Endothelial cell of umbilical vein (primary cell): ENCODE measurements at regions not wholly inside any gene's neighbourhood (a gene's known extent, or its start where the extent isn't known, plus 50 kb on each side); places are given as distances from the start of the nearest gene placed in this dataset.

ENCODE experiments used
- BruUV-seq: library from RNA; stranded (reverse); fragments of 400-500 nt; replicated peaks from 2 replicates; lab custom pipeline; 2021; lab: Mats Ljungman, UMichigan
- CTCF ChIA-PET: fragments of 300-600, 350-600 bp; sonication (Branson Sonifier 250); formaldehyde crosslinking; loops from one replicate; lab custom pipeline; 2021; ENCODE audit warnings: antibody characterized with exemption, inconsistent platforms; lab: Charles Lee
- POLR2A ChIA-PET: fragments of 300-600, 350-600 bp; sonication (Branson Sonifier 250); formaldehyde crosslinking; loops from one replicate; lab custom pipeline; 2021; ENCODE audit warnings: antibody characterized with exemption, inconsistent platforms; lab: Charles Lee
- DNase-seq: peaks from one replicate; pipeline ENCODE4 v3.0.0-alpha.2; 2011; ENCODE audit warnings: low read depth, low spot score
- FAIRE-seq: peaks from 2 replicates; lab custom pipeline; 2011; peaks lifted over from hg19 to GRCh38; lab: Jason Lieb, UNC
- H2AFZ ChIP-seq: 2 replicates; pipeline ENCODE4 v1.6.0; 2012; ENCODE audit warnings: low read depth, low read length, control low read depth, inconsistent platforms
- H3K27ac ChIP-seq: 2 replicates; pipeline ENCODE4 v1.5.1; 2011; ENCODE audit warnings: low read depth, mild to moderate bottlenecking, control low read depth, low read length, moderate library complexity; ENCODE audit not compliant: insufficient read depth
- H3K27me3 ChIP-seq, 2 experiments: 2 replicates each; pipeline versions ENCODE4 v1.6.0 to v1.6.1; 2011; ENCODE audit warnings: low read length in 2 of 2, mixed read lengths in 1 of 2; ENCODE audit not compliant: control insufficient read depth in 2 of 2, insufficient read depth in 2 of 2
- H3K36me3 ChIP-seq, 2 experiments: 2 replicates in 1 of 2; 3 replicates in 1 of 2; pipeline ENCODE4 v1.5.1; 2011; ENCODE audit warnings: low read length in 2 of 2, mild to moderate bottlenecking in 1 of 2, moderate library complexity in 1 of 2; ENCODE audit not compliant: control insufficient read depth in 2 of 2, insufficient read depth in 2 of 2; ENCODE audit errors: extremely low read depth in 1 of 2
- H3K4me1 ChIP-seq: 3 replicates; pipeline ENCODE4 v1.5.1; 2011; ENCODE audit warnings: mild to moderate bottlenecking, low read length; ENCODE audit not compliant: control insufficient read depth, insufficient read depth; ENCODE audit errors: extremely low read depth
- H3K4me2 ChIP-seq: 2 replicates; pipeline ENCODE4 v1.6.1; 2011; ENCODE audit warnings: low read length, control low read depth, mixed read lengths; ENCODE audit not compliant: insufficient read depth
- H3K4me3 ChIP-seq, 3 experiments: fragments of 200-600 bp in 1 of 3; sonication (generic), shearing (Covaris generic) in 1 of 3; replicated peaks in 1 of 3; 2 replicates each; pipeline ENCODE4 v1.5.1; 2011 to 2016; ENCODE audit warnings: control low read depth in 3 of 3, low read length in 3 of 3, mild to moderate bottlenecking in 2 of 3, inconsistent platforms in 1 of 3, low read depth in 1 of 3, moderate library complexity in 1 of 3; ENCODE audit not compliant: insufficient read depth in 1 of 3
- H3K79me2 ChIP-seq: 2 replicates; pipeline ENCODE4 v1.6.0; 2012; ENCODE audit warnings: low read length, inconsistent platforms; ENCODE audit not compliant: control insufficient read depth, insufficient read depth
- H3K9ac ChIP-seq: replicated peaks from 2 replicates; pipeline ENCODE3; 2011; ENCODE audit warnings: low read length, control low read depth; ENCODE audit not compliant: insufficient read depth; ENCODE audit errors: extremely low read depth
- H3K9me1 ChIP-seq: replicated peaks from 3 replicates; pipeline ENCODE4 v1.6.0; 2011; ENCODE audit warnings: mild to moderate bottlenecking, low read length; ENCODE audit not compliant: control insufficient read depth, insufficient read depth; ENCODE audit errors: extremely low read depth
- H3K9me3 ChIP-seq: replicated peaks from 2 replicates; pipeline ENCODE4 v1.5.1; 2012; ENCODE audit warnings: low read length, inconsistent platforms; ENCODE audit not compliant: control insufficient read depth, insufficient read depth
- H4K20me1 ChIP-seq: replicated peaks from 2 replicates; pipeline ENCODE3; 2011; ENCODE audit warnings: mild to moderate bottlenecking, low read length; ENCODE audit not compliant: control insufficient read depth, insufficient read depth; ENCODE audit errors: extremely low read depth
- EZH2 ChIP-seq: IDR thresholded peaks from 2 replicates; pipeline ENCODE4 v1.6.1; 2012; ENCODE audit warnings: borderline replicate concordance, low read depth, mild to moderate bottlenecking, moderate library complexity, low read length, inconsistent platforms; ENCODE audit not compliant: severe bottlenecking
- FOS ChIP-seq: IDR thresholded peaks from 2 replicates; pipeline ENCODE4 v1.6.1; 2011; ENCODE audit warnings: mild to moderate bottlenecking, low read length, moderate library complexity, borderline replicate concordance; ENCODE audit not compliant: insufficient read depth
- GATA2 ChIP-seq: IDR thresholded peaks from 2 replicates; pipeline ENCODE4 v1.7.0; 2011; ENCODE audit warnings: low read depth, mild to moderate bottlenecking, moderate library complexity, mixed read lengths, low read length; ENCODE audit not compliant: insufficient read length, insufficient read depth
- JUN ChIP-seq: IDR thresholded peaks from 2 replicates; pipeline ENCODE4 v1.6.1; 2011; ENCODE audit warnings: borderline replicate concordance, low read depth; ENCODE audit not compliant: insufficient read length, insufficient read depth
- MYC ChIP-seq: IDR thresholded peaks from one replicate; pipeline ENCODE4 v1.6.1; 2011; ENCODE audit warnings: mild to moderate bottlenecking, low read depth, low read length
- POLR2A ChIP-seq: IDR thresholded peaks from 2 replicates; pipeline ENCODE4 v1.6.1; 2012; ENCODE audit warnings: low read depth, mild to moderate bottlenecking, control low read depth, low read length
- POLR2AphosphoS5 ChIP-seq: IDR thresholded peaks from 2 replicates; pipeline ENCODE4 v1.6.1; 2012; ENCODE audit warnings: low read depth, mild to moderate bottlenecking, control low read depth, low read length, moderate library complexity; ENCODE audit not compliant: insufficient read depth
- dilution Hi-C: fragments of 300-500 bp; cut with MboI; formaldehyde crosslinking; loops from one replicate; pipeline ENCODE4 v1.15.0; 2019; ENCODE audit warnings: low sequenced_read_pairs; ENCODE audit not compliant: extremely low pct_ligation_motif_present
- intact Hi-C: fragments of 100-400 bp; cut with micrococcal nuclease; formaldehyde crosslinking; loops from one replicate; pipeline ENCODE4 v1.10.0; 2022
- TF ChIP-seq, protein P1 (sequence below), 2 donors: IDR thresholded peaks; 1 replicate in 1 of 2; 2 replicates in 1 of 2; pipeline ENCODE4 v1.5.1; 2011; ENCODE audit warnings: low read length in 2 of 2, mild to moderate bottlenecking in 2 of 2, moderate library complexity in 2 of 2, control low read depth in 1 of 2, inconsistent platforms in 1 of 2, low read depth in 1 of 2; ENCODE audit not compliant: insufficient read depth in 1 of 2; ENCODE audit errors: extremely low read depth in 1 of 2
- TF ChIP-seq, protein P2 (sequence below): IDR thresholded peaks from 2 replicates; pipeline ENCODE4 v1.6.1; 2011; ENCODE audit not compliant: insufficient read depth, insufficient read length

DNA sequence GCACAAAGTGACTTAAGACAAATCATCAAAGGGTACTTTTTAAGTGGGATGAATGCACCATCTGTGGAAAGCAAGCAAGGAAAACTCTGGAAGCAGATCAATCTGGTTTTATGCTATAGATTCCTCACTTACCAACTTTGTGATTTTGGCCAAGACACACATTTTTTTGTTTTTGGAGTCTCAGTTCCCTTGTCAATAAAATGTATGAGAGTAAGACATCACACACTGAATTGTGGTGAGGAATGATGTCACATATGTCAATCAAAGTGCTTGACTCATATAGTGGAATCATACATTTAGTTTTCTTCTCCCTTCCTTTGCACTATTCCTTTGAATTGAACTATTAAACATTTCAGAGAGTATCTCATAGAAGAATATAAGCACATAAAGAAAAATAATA is 620.5 kb upstream of the CITED2 start:
- no peak overlapping the region for H3K9ac ChIP-seq
- no peaks in the 10 kb centered on the region for H3K9me1 ChIP-seq
- no peak overlapping the region for H3K27ac ChIP-seq
- no peaks in the 10 kb centered on the region for H3K4me1 ChIP-seq
- H4K20me1 ChIP-seq, result no peaks in the 10 kb centered on the region
- no TSS peak for BruUV-seq
- no peaks in the 10 kb centered on the region for H3K36me3 ChIP-seq
- no peak overlapping the region for H3K4me3 ChIP-seq
- H3K27me3 ChIP-seq, result no peaks in the 10 kb centered on the region
- FAIRE-seq (no peak), DNase-seq (no peak)
- TF ChIP-seq POLR2A (no peak), EZH2 (no peak), JUN (no peak), FOS (no peak), POLR2AphosphoS5 (no peak), MYC (no peak), GATA2 (no peak)
- TF ChIP-seq, protein P1, sequence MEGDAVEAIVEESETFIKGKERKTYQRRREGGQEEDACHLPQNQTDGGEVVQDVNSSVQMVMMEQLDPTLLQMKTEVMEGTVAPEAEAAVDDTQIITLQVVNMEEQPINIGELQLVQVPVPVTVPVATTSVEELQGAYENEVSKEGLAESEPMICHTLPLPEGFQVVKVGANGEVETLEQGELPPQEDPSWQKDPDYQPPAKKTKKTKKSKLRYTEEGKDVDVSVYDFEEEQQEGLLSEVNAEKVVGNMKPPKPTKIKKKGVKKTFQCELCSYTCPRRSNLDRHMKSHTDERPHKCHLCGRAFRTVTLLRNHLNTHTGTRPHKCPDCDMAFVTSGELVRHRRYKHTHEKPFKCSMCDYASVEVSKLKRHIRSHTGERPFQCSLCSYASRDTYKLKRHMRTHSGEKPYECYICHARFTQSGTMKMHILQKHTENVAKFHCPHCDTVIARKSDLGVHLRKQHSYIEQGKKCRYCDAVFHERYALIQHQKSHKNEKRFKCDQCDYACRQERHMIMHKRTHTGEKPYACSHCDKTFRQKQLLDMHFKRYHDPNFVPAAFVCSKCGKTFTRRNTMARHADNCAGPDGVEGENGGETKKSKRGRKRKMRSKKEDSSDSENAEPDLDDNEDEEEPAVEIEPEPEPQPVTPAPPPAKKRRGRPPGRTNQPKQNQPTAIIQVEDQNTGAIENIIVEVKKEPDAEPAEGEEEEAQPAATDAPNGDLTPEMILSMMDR (IDR thresholded peaks at IDR 0.05; ENCODE audit: extremely low read depth in 1 of 2, insufficient read depth in 1 of 2, low read depth in 1 of 2, low read length in 2 of 2), result no peak
- TF ChIP-seq, protein P2, sequence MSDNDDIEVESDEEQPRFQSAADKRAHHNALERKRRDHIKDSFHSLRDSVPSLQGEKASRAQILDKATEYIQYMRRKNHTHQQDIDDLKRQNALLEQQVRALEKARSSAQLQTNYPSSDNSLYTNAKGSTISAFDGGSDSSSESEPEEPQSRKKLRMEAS, result no peak
- dilution Hi-C loops (no loop called here), intact Hi-C loops (no loop called here)
- H2AFZ ChIP-seq, result no peak overlapping the region
- H3K9me3 ChIP-seq, result no peaks in the 10 kb centered on the region
- ChIA-PET POLR2A (interaction anchor here (0.6 kb wide), 1 partner anchor 307 kb away, joined by 5 read pairs; no protein-coding TSS in a partner anchor), CTCF (no interaction called here)
- no peak overlapping the region for H3K4me2 ChIP-seq
- no peaks in the 10 kb centered on the region for H3K79me2 ChIP-seq
